HEK293 (cell line): ENCODE measurements at regions not wholly inside any gene's neighbourhood (a gene's known extent, or its start where the extent isn't known, plus 50 kb on each side); places are given as distances from the start of the nearest gene placed in this dataset.

Source experiments
- CTCF ChIA-PET: fragments of 350-600 bp; formaldehyde crosslinking; extraction: SDS; loops from one replicate; lab custom pipeline; 2021; ENCODE audit warnings: antibody characterized with exemption; lab: Yijun Ruan, JAX
- POLR2A ChIA-PET: fragments of 300-600 bp; formaldehyde crosslinking; extraction: SDS; loops from one replicate; lab custom pipeline; 2020; ENCODE audit warnings: antibody characterized with exemption, inconsistent platforms; lab: Yijun Ruan, JAX
- H3K27ac ChIP-seq: fragments of 200-500 bp; sonication (Bioruptor generic); 2 replicates; pipeline ENCODE4 v1.5.1; 2014; ENCODE audit warnings: low read depth, low read length, control low read depth, inconsistent platforms; ENCODE audit errors: extremely low read depth
- H3K36me3 ChIP-seq, 2 experiments: fragments of 200-500 bp in 1 of 2; sonication (Bioruptor generic) in 1 of 2; 1 replicate in 1 of 2; 2 replicates in 1 of 2; pipeline ENCODE4 v1.5.1; 2014 to 2017; ENCODE audit warnings: inconsistent platforms in 2 of 2, low read length in 2 of 2; ENCODE audit not compliant: control insufficient read depth in 2 of 2, insufficient read depth in 1 of 2
- H3K4me1 ChIP-seq: fragments of 200-500 bp; sonication (Bioruptor generic); 2 replicates; pipeline ENCODE4 v1.5.1; 2014; ENCODE audit warnings: mild to moderate bottlenecking, low read length, inconsistent platforms; ENCODE audit not compliant: control insufficient read depth, insufficient read depth
- H3K4me3 ChIP-seq: 2 replicates; pipeline ENCODE4 v1.5.1; 2011; ENCODE audit warnings: low read depth, mild to moderate bottlenecking, control low read depth, low read length, moderate library complexity
- H3K9me3 ChIP-seq: fragments of 200-500 bp; sonication (Bioruptor generic); 2 replicates; pipeline ENCODE4 v1.5.1; 2014; ENCODE audit warnings: low read depth, low read length, inconsistent platforms; ENCODE audit not compliant: control insufficient read depth, insufficient read depth
- EGR2 ChIP-seq: fragments of 450-650 bp; formaldehyde crosslinking; IDR thresholded peaks from 2 replicates; pipeline ENCODE4 v1.5.1; 2016; ENCODE audit warnings: low read depth, missing biosample characterization, missing genetic modification characterization
- FEZF1 ChIP-seq: fragments of 450-650 bp; formaldehyde crosslinking; IDR thresholded peaks from 2 replicates; pipeline ENCODE4 v1.5.1; 2016; ENCODE audit warnings: missing biosample characterization, missing genetic modification characterization
- GFI1B ChIP-seq: fragments of 450-650 bp; formaldehyde crosslinking; IDR thresholded peaks from 2 replicates; pipeline ENCODE4 v1.5.1; 2016; ENCODE audit warnings: missing biosample characterization, missing genetic modification characterization
- GLI4 ChIP-seq: fragments of 450-650 bp; formaldehyde crosslinking; IDR thresholded peaks from 2 replicates; pipeline ENCODE4 v1.5.1; 2016; ENCODE audit warnings: missing biosample characterization, missing genetic modification characterization
- HOXA7 ChIP-seq: sonication (generic); formaldehyde crosslinking; IDR thresholded peaks from 2 replicates; pipeline ENCODE4 v1.8.1; 2022; ENCODE audit warnings: missing genetic modification reagents, borderline replicate concordance
- KLF16 ChIP-seq: fragments of 450-650 bp; formaldehyde crosslinking; IDR thresholded peaks from 2 replicates; pipeline ENCODE4 v1.5.1; 2017; ENCODE audit warnings: missing biosample characterization, missing genetic modification characterization
- OSR2 ChIP-seq: fragments of 450-650 bp; formaldehyde crosslinking; IDR thresholded peaks from 2 replicates; pipeline ENCODE4 v1.5.1; 2016; ENCODE audit warnings: missing biosample characterization, missing genetic modification characterization
- SCRT2 ChIP-seq: fragments of 450-650 bp; formaldehyde crosslinking; IDR thresholded peaks from 2 replicates; pipeline ENCODE4 v1.5.1; 2016; ENCODE audit warnings: missing biosample characterization, missing genetic modification characterization
- TCF7L2 ChIP-seq: IDR thresholded peaks from 2 replicates; pipeline ENCODE4 v1.6.1; 2011; ENCODE audit warnings: low read depth, mild to moderate bottlenecking, inconsistent platforms, low read length, moderate library complexity, borderline replicate concordance
- ZBTB10 ChIP-seq: fragments of 450-650 bp; formaldehyde crosslinking; IDR thresholded peaks from 2 replicates; pipeline ENCODE4 v1.5.1; 2016; ENCODE audit warnings: missing biosample characterization, missing genetic modification characterization
- ZFP3 ChIP-seq: fragments of 450-650 bp; formaldehyde crosslinking; IDR thresholded peaks from 2 replicates; pipeline ENCODE4 v1.5.1; 2016; ENCODE audit warnings: low read depth, missing biosample characterization, missing genetic modification characterization
- ZFP41 ChIP-seq: fragments of 450-650 bp; formaldehyde crosslinking; IDR thresholded peaks from 2 replicates; pipeline ENCODE4 v1.5.1; 2016; ENCODE audit warnings: missing biosample characterization, missing genetic modification characterization, borderline replicate concordance
- ZIC2 ChIP-seq: fragments of 450-650 bp; formaldehyde crosslinking; IDR thresholded peaks from 2 replicates; pipeline ENCODE4 v1.5.1; 2016; ENCODE audit warnings: missing biosample characterization, missing genetic modification characterization
- ZNF138 ChIP-seq: fragments of 450-650 bp; formaldehyde crosslinking; IDR thresholded peaks from 2 replicates; pipeline ENCODE4 v1.5.1; 2016; ENCODE audit warnings: missing biosample characterization, missing genetic modification characterization, borderline replicate concordance
- ZNF184 ChIP-seq: fragments of 450-650 bp; IDR thresholded peaks from 2 replicates; pipeline ENCODE4 v1.5.1; 2018; ENCODE audit warnings: missing biosample characterization, mild to moderate bottlenecking, missing genetic modification characterization
- ZNF24 ChIP-seq: fragments of 450-650 bp; formaldehyde crosslinking; IDR thresholded peaks from 2 replicates; pipeline ENCODE4 v1.5.1; 2016; ENCODE audit warnings: missing biosample characterization, missing genetic modification characterization
- ZNF311 ChIP-seq: fragments of 450-650 bp; formaldehyde crosslinking; IDR thresholded peaks from 2 replicates; pipeline ENCODE4 v1.5.1; 2017; ENCODE audit warnings: missing biosample characterization, missing genetic modification characterization, borderline replicate concordance
- ZNF501 ChIP-seq: fragments of 450-650 bp; formaldehyde crosslinking; IDR thresholded peaks from 2 replicates; pipeline ENCODE4 v1.5.1; 2016; ENCODE audit warnings: missing biosample characterization, missing genetic modification characterization
- ZNF510 ChIP-seq: fragments of 450-650 bp; formaldehyde crosslinking; IDR thresholded peaks from 2 replicates; pipeline ENCODE4 v1.5.1; 2018; ENCODE audit warnings: mild to moderate bottlenecking, missing genetic modification characterization, missing biosample characterization; ENCODE audit not compliant: insufficient replicate concordance
- ZNF514 ChIP-seq: fragments of 450-650 bp; formaldehyde crosslinking; IDR thresholded peaks from 2 replicates; pipeline ENCODE4 v1.5.1; 2016; ENCODE audit warnings: missing biosample characterization, missing genetic modification characterization
- ZNF530 ChIP-seq: fragments of 450-650 bp; formaldehyde crosslinking; IDR thresholded peaks from 2 replicates; pipeline ENCODE4 v1.5.1; 2016; ENCODE audit warnings: low read depth, missing biosample characterization, missing genetic modification characterization
- ZNF624 ChIP-seq: fragments of 450-650 bp; formaldehyde crosslinking; IDR thresholded peaks from 2 replicates; pipeline ENCODE4 v1.5.1; 2017; ENCODE audit warnings: missing biosample characterization, missing genetic modification characterization
- ZNF777 ChIP-seq: fragments of 450-650 bp; formaldehyde crosslinking; IDR thresholded peaks from 2 replicates; pipeline ENCODE4 v1.5.1; 2017; ENCODE audit warnings: missing biosample characterization, missing genetic modification characterization, borderline replicate concordance
- ZNF785 ChIP-seq: fragments of 450-650 bp; formaldehyde crosslinking; IDR thresholded peaks from 2 replicates; pipeline ENCODE4 v1.5.1; 2016; ENCODE audit warnings: missing biosample characterization, missing genetic modification characterization
- ZNF791 ChIP-seq: fragments of 450-650 bp; formaldehyde crosslinking; IDR thresholded peaks from 2 replicates; pipeline ENCODE4 v1.5.1; 2016; ENCODE audit warnings: missing biosample characterization, missing genetic modification characterization
- ZNF837 ChIP-seq: fragments of 450-650 bp; formaldehyde crosslinking; IDR thresholded peaks from 2 replicates; pipeline ENCODE4 v1.5.1; 2016; ENCODE audit warnings: missing biosample characterization, missing genetic modification characterization
- ZSCAN18 ChIP-seq: fragments of 450-650 bp; formaldehyde crosslinking; IDR thresholded peaks from 2 replicates; pipeline ENCODE4 v1.5.1; 2016; ENCODE audit warnings: missing biosample characterization, missing genetic modification characterization
- ZSCAN23 ChIP-seq: fragments of 450-650 bp; formaldehyde crosslinking; IDR thresholded peaks from 2 replicates; pipeline ENCODE4 v1.5.1; 2016; ENCODE audit warnings: missing biosample characterization, missing genetic modification characterization
- ZSCAN30 ChIP-seq: fragments of 450-650 bp; IDR thresholded peaks from 2 replicates; pipeline ENCODE4 v1.5.1; 2018; ENCODE audit warnings: missing biosample characterization, mild to moderate bottlenecking, missing genetic modification characterization, moderate library complexity

GRCh38 chr2:43135583-43135982 lies 90.8 kb downstream of the ZFP36L2 start:
- Histone ChIP-seq H3K27ac (no peak overlapping the region), H3K9me3 (no peaks in the 10 kb centered on the region), H3K4me3 (no peak overlapping the region), H3K36me3 (no peaks in the 10 kb centered on the region), H3K4me1 (no peaks in the 10 kb centered on the region)
- CTCF ChIA-PET: interaction anchor here (1.2 to 1.4 kb wide), 2 partner anchors 11 to 160 kb away, joined by 3 to 4 read pairs; no protein-coding TSS in a partner anchor
- no peak for TF ChIP-seq ZBTB10 (tag by site-specific recombination)
- TF ChIP-seq GLI4 (tag by site-specific recombination): no peak
- no peak for TF ChIP-seq ZNF777 (tag by site-specific recombination)
- no peak for TF ChIP-seq TCF7L2
- TF ChIP-seq ZNF530: no peak
- TF ChIP-seq ZNF138 (tag by site-specific recombination): no peak
- no peak for TF ChIP-seq ZNF785 (tag by site-specific recombination)
- no peak for TF ChIP-seq ZFP3 (tag by site-specific recombination)
- TF ChIP-seq ZNF501: no peak
- TF ChIP-seq HOXA7: no peak
- TF ChIP-seq ZIC2 (tag by site-specific recombination): no peak
- TF ChIP-seq EGR2: no peak
- no peak for TF ChIP-seq ZSCAN18 (tag by site-specific recombination)
- no peak for TF ChIP-seq FEZF1 (tag by site-specific recombination)
- no peak for TF ChIP-seq ZNF510 (tag by site-specific recombination)
- POLR2A ChIA-PET: no interaction called here

GRCh38 chr2:43134571-43134889 lies 91.9 kb downstream of the ZFP36L2 start:
- H3K4me1 ChIP-seq: no peaks in the 10 kb centered on the region
- TF ChIP-seq ZSCAN30 (tag by site-specific recombination): no peak
- TF ChIP-seq GFI1B (tag by site-specific recombination): no peak
- TF ChIP-seq ZNF791 (tag by site-specific recombination): no peak
- no peak for TF ChIP-seq ZNF24 (tag by site-specific recombination)
- no peak for TF ChIP-seq KLF16
- TF ChIP-seq OSR2: no peak
- no peak for TF ChIP-seq ZNF501
- TF ChIP-seq ZSCAN23 (tag by site-specific recombination): no peak
- TF ChIP-seq ZFP41 (tag by site-specific recombination): no peak
- no peak for TF ChIP-seq FEZF1 (tag by site-specific recombination)
- no peak for TF ChIP-seq ZNF624
- no peak for TF ChIP-seq ZNF184
- no peak for TF ChIP-seq SCRT2 (tag by site-specific recombination)
- no peak for TF ChIP-seq ZNF514 (tag by site-specific recombination)
- no peak for TF ChIP-seq ZNF837 (tag by site-specific recombination)
- no peak for TF ChIP-seq ZNF311 (tag by site-specific recombination)
- H3K9me3 ChIP-seq: no peaks in the 10 kb centered on the region
- ChIA-PET POLR2A (interaction anchor here (0.6 to 0.8 kb wide), 2 partner anchors 84 to 121 kb away, joined by 3 to 4 read pairs; no protein-coding TSS in a partner anchor), CTCF (interaction anchor here (0.6 to 1.2 kb wide), 2 partner anchors 12 to 82 kb away, joined by 3 to 4 read pairs; no protein-coding TSS in a partner anchor)
- no peak overlapping the region for H3K4me3 ChIP-seq
- no peak overlapping the region for H3K27ac ChIP-seq
- no peaks in the 10 kb centered on the region for H3K36me3 ChIP-seq
